ENCODE measurements at regions not wholly inside any gene's neighbourhood (a gene's known extent, or its start where the extent isn't known, plus 50 kb on each side); places are given as distances from the start of the nearest gene placed in this dataset.

DNA sequence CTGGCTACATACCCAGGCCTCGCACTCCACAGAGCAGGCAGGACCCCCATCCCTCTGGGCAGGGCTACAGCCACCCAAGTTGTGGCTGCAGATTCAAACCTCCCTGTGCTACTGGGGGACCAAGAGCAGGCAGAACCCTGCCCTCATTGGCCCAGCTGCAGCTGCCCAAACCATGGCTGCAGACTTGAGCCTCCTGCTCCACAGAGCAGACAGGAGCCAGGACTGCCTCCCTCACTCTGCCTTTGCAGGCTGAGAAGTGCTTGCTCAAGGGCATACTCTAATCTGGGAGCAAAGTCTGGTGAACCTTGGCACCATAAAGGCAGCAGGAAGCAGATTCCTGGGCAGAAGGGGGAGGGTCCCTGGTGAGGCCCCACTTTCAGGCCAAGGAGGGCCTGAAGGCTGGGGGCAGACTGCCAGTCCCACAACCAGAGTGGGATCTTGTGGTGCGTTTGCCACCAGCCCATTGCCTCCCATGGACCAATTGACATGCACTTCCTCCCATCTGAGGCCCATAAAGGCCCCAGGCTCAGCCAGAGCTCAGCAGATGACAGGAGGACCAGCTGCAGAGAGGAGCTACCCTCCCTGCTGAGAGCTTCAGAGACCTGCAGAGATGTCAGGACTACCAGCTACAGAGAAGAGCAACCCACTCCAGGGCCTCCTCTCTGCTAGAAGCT lies 64.2 kb upstream of the EPHA6 start:
- 87 to 92% methylated on average over 1 to 2 of the region's 2 CpGs for WGBS, 2 donors
- intact Hi-C loops (cut with DNase I; ENCODE audit: low total_unique reads), result no loop called here
- no peak for DNase-seq (ENCODE audit: low spot score in 2 of 2)

DNA sequence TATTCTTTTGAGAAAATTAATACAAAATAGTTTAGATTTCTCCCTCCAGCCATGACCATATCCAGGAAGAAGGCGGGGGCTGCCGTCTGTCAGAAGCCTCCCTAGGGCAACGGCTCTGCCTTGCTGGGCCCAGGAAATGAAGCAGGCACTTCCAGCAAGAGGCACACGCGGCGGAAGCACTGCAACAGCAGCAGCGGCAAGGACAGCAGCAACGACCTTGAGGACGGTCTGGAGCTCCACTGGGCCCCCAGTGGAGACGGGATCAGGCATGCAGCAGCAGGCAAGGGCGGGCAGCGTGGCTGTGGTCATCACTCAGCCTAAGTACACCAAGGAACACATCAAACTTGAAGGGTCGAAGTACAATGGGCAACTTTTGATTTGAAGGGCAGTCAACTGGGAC lies 61.3 kb upstream of the EPHA6 start:
- DNase-seq (ENCODE audit: low spot score in 2 of 2), result no peak
- WGBS, 2 donors, result 73 to 76% methylated on average over 13 of the region's 13 CpGs

More for the DNA sequence above, 64.2 kb upstream of the EPHA6 start:
- no peak for TF ChIP-seq POLR2A (IDR thresholded peaks at IDR 0.05)
- TF ChIP-seq, protein P1, sequence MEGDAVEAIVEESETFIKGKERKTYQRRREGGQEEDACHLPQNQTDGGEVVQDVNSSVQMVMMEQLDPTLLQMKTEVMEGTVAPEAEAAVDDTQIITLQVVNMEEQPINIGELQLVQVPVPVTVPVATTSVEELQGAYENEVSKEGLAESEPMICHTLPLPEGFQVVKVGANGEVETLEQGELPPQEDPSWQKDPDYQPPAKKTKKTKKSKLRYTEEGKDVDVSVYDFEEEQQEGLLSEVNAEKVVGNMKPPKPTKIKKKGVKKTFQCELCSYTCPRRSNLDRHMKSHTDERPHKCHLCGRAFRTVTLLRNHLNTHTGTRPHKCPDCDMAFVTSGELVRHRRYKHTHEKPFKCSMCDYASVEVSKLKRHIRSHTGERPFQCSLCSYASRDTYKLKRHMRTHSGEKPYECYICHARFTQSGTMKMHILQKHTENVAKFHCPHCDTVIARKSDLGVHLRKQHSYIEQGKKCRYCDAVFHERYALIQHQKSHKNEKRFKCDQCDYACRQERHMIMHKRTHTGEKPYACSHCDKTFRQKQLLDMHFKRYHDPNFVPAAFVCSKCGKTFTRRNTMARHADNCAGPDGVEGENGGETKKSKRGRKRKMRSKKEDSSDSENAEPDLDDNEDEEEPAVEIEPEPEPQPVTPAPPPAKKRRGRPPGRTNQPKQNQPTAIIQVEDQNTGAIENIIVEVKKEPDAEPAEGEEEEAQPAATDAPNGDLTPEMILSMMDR (IDR thresholded peaks at IDR 0.05), result no peak
- no peak overlapping the region for H3K4me3 ChIP-seq (ENCODE audit: low read depth, poor library complexity, severe bottlenecking)

DNA sequence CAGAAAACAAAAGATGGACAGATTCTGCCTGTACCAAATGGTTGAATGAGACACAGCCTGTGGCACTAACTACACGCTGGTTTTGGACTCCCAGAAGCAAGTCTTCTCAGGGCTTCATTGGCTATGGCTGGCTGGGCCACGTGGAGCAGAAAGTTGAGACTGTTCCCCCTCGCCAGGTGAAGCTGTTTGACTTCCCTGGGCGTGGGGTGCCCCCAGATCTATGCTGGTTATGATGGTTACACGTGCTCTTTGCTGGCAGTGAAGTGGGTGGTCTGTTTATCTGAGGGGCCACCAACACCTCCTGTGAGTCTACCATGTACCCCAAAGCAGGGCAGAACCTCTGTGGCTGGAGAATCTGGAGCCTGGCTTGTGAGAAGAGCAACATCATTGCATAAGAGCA lies 60.3 kb upstream of the EPHA6 start:
- DNase-seq (ENCODE audit: low spot score in 2 of 2), result no peak
- intact Hi-C loops (cut with DNase I; ENCODE audit: low total_unique reads), result no loop called here
- TF ChIP-seq, protein P1 (IDR thresholded peaks at IDR 0.05), result no peak
- no peak for TF ChIP-seq POLR2A (IDR thresholded peaks at IDR 0.05)
- WGBS, 2 donors, result 83 to 85% methylated on average over 5 of the region's 5 CpGs
- no peak overlapping the region for H3K4me3 ChIP-seq (ENCODE audit: low read depth, poor library complexity, severe bottlenecking)

More for the DNA sequence above, 61.3 kb upstream of the EPHA6 start:
- TF ChIP-seq, protein P1 (IDR thresholded peaks at IDR 0.05), result no peak
- TF ChIP-seq POLR2A (IDR thresholded peaks at IDR 0.05), result no peak
- intact Hi-C loops (cut with DNase I; ENCODE audit: low total_unique reads), result no loop called here
- H3K4me3 ChIP-seq (ENCODE audit: low read depth, poor library complexity, severe bottlenecking), result no peak overlapping the region

DNA sequence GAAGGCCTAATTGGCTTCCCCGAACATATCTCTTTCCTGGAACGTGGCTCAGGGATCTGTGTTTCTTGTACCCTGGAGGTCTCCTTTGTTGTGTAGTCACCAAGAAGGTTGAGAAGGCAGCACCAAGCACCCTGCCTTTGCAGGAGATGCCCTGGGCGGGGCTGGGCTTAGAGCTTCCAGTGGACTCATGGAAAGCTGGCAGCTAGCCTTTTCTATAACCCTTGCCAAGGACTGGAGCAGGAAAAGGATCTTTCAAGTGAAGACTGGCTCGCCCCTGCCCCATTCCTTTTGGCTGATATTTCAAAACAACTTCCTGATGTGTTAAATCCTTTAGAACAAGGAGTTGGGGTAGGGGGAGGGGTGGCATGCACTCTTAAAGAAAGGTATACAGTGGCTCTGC lies 58.9 kb upstream of the EPHA6 start:
- no peak for DNase-seq (ENCODE audit: low spot score in 2 of 2)
- no peak overlapping the region for H3K4me3 ChIP-seq (ENCODE audit: low read depth, poor library complexity, severe bottlenecking)
- intact Hi-C loops (cut with DNase I; ENCODE audit: low total_unique reads), result no loop called here
- TF ChIP-seq, protein P1 (IDR thresholded peaks at IDR 0.05), result no peak
- no peak for TF ChIP-seq POLR2A (IDR thresholded peaks at IDR 0.05)
- WGBS, 2 donors, result 59 to 73% methylated on average over 4 of the region's 4 CpGs

DNA sequence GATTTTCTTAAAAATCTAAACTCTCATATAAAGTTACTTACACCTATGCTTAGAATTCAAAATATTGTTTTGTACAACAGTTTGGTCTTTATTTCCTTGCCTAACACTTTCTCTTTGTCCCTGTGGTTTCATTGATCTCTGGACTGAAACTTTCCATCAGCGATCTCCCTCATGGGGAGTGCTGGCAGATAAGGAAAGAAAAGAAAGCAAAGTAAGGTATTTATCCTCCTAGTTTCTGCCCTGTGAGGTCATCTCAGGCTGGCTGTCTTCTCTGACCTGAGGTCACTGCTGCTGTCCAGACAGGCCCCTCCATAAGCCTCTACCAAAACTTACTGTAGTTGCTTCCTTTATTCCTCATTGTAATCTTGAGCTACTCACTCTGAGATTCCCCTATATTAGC lies 57.9 kb upstream of the EPHA6 start:
- no peak overlapping the region for H3K4me3 ChIP-seq (ENCODE audit: low read depth, poor library complexity, severe bottlenecking)
- intact Hi-C loops (cut with DNase I; ENCODE audit: low total_unique reads), result no loop called here
- DNase-seq (ENCODE audit: low spot score in 2 of 2), result no peak
- 88% methylated on average over 1 of the region's 1 CpG for WGBS, 2 donors
- TF ChIP-seq, protein P1 (IDR thresholded peaks at IDR 0.05), result no peak
- no peak for TF ChIP-seq POLR2A (IDR thresholded peaks at IDR 0.05)

DNA sequence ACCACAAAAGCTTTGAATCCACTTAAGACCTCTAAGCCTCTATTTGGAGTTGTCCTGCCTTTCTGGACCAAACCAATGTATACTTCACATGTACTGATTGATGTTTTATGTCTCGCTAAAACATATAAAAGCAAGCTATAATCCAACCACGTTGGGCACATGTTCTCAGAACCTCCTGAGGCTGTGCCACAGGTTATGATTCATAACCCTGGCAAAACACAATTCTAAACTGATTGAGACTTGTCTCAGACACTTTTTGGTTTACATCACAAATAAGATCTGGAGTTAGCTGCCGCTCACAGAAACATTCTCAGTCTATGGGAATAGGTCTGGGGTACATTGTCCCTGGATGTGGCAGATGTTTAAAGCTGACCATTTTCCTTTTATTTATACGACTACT lies 53.4 kb upstream of the EPHA6 start:
- intact Hi-C loops (cut with DNase I; ENCODE audit: low total_unique reads), result no loop called here
- TF ChIP-seq, protein P1 (IDR thresholded peaks at IDR 0.05), result no peak
- TF ChIP-seq POLR2A (IDR thresholded peaks at IDR 0.05), result no peak
- no peak overlapping the region for H3K4me3 ChIP-seq (ENCODE audit: low read depth, poor library complexity, severe bottlenecking)
- DNase-seq (ENCODE audit: low spot score in 2 of 2), result no peak
- 49 to 55% methylated on average over 4 of the region's 4 CpGs for WGBS, 2 donors
